NCI-H2196 treated with DMSO at 0.1 percent for 48 hours (cell line): ENCODE measurements at regions not wholly inside any gene's neighbourhood (a gene's known extent, or its start where the extent isn't known, plus 50 kb on each side); places are given as distances from the start of the nearest gene placed in this dataset.

ENCODE experiments used
- DNase-seq: peaks from one replicate; lab custom pipeline; 2025; ENCODE audit not compliant: unreplicated experiment; lab: John Stamatoyannopoulos, UW

GRCh38 chr5:118778941-118779340, 209.4 kb downstream of the DTWD2 start:
- DNase-seq, result no peak

DNA sequence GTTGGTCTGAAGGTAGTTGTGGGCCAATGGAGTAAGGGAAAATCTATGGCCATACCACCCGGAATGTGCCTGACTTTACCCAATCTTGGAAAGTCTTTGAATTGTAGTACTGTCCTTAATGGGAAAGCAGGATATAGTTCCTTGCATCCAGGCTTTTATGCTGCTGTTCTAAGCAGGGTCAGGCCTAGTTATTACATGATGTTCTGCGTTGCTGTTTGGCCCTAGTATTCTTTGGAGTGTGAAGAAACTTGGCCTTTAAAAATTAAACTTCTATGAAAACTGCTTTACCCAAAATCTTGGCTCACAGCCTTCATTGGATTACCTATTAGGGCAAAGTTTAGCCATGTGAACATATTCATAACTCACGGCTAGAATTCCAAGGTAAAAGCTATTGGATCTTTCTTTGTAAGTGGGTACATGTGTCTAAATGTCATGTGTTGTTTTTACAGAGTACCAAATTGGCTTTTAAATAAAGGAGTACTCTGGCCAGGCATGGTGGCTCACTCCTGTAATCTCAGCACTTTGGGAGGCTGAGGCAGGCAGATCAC, 211.1 kb downstream of the DTWD2 start:
- no peak for DNase-seq

- no peak for DNase-seq
Measured at GRCh38 chr5:118776755-118777154, 211.6 kb downstream of the DTWD2 start.

- DNase-seq, result no peak
Measured at GRCh38 chr5:118775790-118776499, 212.4 kb downstream of the DTWD2 start.

DNA sequence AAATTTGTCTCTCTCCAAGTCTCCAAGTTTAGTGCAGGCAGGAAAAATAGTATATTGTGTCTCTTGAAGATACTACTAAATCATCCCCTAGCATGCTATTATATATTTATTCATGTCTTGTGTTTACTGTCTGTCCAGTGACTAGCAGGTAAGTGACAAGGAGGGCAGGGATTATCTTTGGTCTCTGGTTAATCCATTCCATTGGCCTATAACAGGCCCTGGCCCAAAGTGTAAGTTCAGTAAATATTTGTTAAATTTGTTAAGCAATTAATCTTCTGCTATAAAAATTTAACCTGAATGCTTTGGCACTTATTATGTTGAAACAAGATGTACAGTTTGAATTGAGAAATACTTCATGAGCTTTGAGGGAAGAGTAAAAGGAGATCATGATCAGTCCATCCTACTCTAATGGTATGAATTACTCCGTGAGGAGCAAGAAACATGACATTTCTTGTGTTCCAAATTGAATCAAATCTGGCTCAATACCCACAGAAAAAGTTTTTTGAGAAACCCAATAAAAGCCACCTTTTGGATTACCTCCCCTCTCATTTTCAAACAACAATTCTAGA, 219.7 kb downstream of the DTWD2 start:
- DNase-seq, result no peak

DNA sequence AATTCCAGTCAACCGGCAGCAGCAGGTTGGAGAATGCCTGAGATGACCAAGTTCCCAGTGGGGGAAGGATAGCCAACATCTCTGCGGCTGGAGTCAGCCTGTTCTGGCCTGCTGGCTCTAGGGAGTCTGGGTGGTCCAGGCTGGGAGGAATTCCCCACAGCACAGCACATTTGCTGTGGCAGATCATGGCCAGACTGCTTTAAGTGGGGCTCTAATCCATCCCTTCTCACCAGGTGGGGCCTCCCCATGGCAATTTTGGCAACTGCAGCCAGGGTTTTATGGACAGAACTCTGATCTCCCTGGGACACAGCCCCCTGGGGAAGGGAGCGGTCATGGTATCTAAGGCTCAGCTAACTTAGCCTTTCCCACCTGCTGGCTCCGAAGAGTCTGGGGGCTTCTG, 226.1 kb downstream of the DTWD2 start:
- no peak for DNase-seq

DNA sequence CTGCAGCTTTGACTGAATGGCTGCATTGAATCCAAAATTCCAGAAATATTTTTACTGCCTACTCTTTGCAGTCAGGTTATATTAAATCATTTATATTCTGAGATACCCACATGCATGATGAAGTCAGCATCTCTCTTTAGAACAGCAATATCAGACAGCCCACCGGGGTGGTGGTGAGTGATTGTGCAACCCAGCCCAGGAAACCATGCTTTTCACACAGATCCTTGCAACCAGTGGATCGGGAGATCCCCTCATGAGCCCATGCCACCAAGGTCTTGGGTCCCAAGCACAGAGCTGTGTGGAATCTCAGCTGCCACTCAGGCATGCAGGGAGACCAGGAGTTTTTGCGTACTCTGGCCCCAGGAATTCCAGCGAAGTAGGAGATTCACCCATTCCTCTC, 226.5 kb downstream of the DTWD2 start:
- DNase-seq, result no peak

- no peak for DNase-seq
Measured at GRCh38 chr5:118752969-118753368, 235.4 kb downstream of the DTWD2 start.

DNA sequence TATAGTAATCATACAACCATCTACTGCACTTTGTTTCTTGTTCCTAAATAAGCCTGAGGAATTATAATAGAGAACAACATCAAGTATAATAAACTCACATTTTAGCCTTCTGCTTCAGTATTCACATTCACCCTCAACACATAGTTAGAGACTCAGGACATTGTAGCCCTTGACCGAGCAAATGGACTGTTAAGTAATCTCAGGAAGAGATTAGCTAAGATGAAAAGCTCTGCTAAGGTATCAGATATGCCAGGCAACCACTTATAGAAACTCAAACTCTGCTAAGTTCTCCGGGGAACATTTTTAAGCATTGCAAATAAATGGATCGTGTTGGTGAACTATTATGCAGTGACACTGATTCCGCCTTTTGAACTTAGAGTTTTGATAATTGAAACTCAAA, 252.0 kb downstream of the DTWD2 start:
- no peak for DNase-seq

DNA sequence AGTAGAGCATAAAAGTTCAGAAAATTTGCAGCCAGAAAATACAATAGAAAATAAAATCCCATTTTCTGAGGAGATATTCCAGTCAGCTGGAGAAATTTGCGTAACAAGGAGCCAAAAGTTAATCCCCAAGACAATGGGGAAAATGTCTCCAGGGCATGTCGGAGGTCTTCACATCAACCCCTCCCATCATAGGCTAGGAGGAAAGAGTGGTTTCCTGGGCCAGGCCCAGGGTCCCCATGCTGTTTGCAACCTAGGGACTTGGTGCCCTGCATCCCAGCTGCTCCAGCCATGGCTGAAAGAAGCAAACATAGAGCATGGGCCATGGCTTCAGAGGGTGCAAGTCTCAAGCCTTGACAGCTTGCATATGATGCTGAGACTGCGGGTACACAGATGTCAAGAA, 255.0 kb downstream of the DTWD2 start:
- no peak for DNase-seq

GRCh38 chr5:118728191-118728590, 260.2 kb downstream of the DTWD2 start:
- no peak for DNase-seq

GRCh38 chr5:118726891-118727290, 261.5 kb downstream of the DTWD2 start:
- no peak for DNase-seq

GRCh38 chr5:118723021-118723338, 265.4 kb downstream of the DTWD2 start:
- DNase-seq, result no peak

GRCh38 chr5:118722122-118723020, 266.0 kb downstream of the DTWD2 start:
- no peak for DNase-seq

GRCh38 chr5:118711727-118712126, 276.6 kb downstream of the DTWD2 start:
- DNase-seq, result no peak

DNA sequence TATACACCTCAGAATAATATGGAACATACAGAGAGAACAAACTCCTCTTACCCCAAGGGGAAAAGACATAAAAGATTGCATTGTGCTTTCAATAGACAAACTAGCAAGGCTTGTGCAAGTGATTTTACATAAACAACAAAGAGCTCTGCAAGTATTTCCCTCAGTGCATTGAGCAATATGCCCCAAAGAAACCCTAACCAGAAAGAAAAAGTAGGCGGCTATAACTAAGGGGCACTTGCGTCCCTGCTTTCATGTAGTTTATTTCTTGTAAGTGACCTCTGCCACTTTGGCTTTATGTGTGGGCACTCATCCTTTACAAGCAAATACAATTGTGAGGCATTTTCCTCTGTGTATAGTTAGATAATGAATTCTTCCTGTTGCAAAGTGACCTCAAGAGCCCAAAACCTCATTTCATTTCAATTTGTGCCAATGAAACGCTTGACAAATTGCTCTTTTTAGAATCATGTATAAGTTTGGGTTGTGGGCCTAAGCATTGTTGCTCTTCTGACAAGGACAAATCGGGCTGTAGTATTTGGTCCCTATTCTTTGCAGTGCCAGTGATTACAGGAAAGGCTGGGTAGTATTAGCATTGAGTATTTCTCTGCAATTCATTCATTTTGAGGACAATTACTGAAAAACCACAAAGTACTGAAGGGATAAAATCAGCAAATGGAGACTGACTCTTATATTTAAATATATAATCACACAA, 282.2 kb downstream of the DTWD2 start:
- DNase-seq, result no peak

GRCh38 chr5:118703241-118703640, 285.1 kb downstream of the DTWD2 start:
- DNase-seq, result no peak

DNA sequence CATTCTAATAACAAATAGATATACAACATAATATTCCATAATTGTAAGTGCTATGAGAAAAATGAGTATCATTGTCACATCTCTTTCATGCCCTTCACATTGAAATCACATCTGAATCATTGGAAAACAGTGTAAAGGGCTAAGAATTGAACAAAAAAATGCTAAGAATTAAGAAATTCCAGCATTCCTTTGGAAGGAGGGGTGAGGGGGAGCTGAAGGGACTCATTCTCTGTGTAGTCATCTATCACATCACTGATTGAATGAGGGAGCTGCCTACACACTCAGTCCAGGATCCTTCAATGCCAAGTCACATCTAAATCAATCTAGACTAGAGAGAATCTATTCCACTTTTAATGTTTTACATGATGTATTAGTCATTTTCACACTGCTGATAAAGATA, 286.6 kb downstream of the DTWD2 start:
- DNase-seq, result no peak

GRCh38 chr5:118700510-118700909, 287.8 kb downstream of the DTWD2 start:
- no peak for DNase-seq

GRCh38 chr5:118698774-118699173, 289.6 kb downstream of the DTWD2 start:
- DNase-seq, result no peak

GRCh38 chr5:118696076-118696475, 292.3 kb downstream of the DTWD2 start:
- no peak for DNase-seq
